Mesendoderm (in vitro differentiated cells): ENCODE measurements at regions not wholly inside any gene's neighbourhood (a gene's known extent, or its start where the extent isn't known, plus 50 kb on each side); places are given as distances from the start of the nearest gene placed in this dataset.

ENCODE experiments used
- DNase-seq: peaks from one replicate; pipeline ENCODE4 v3.0.0; 2013
- H2AK5ac ChIP-seq: 2 replicates; pipeline ENCODE4 v1.6.1; 2013; ENCODE audit warnings: low read length, inconsistent platforms
- H2BK120ac ChIP-seq: 2 replicates; pipeline ENCODE4 v1.6.1; 2013; ENCODE audit warnings: low read depth, mild to moderate bottlenecking, low read length, moderate library complexity, mixed read lengths
- H2BK15ac ChIP-seq: replicated peaks from 2 replicates; pipeline ENCODE4 v1.6.1; 2013; ENCODE audit warnings: low read depth, mild to moderate bottlenecking, moderate library complexity
- H2BK5ac ChIP-seq: 2 replicates; pipeline ENCODE4 v1.6.1; 2013; ENCODE audit warnings: low read length, inconsistent platforms
- H3K18ac ChIP-seq: 2 replicates; pipeline ENCODE4 v1.6.1; 2013; ENCODE audit warnings: mild to moderate bottlenecking, low read length, mixed read lengths
- H3K23ac ChIP-seq: one replicate; pipeline ENCODE4 v1.6.1; 2013; ENCODE audit warnings: low read length
- H3K27ac ChIP-seq: 2 replicates; pipeline ENCODE4 v1.5.1; 2013; ENCODE audit warnings: low read depth, mild to moderate bottlenecking, inconsistent platforms, low read length, moderate library complexity
- H3K27me3 ChIP-seq: 2 replicates; pipeline ENCODE4 v1.6.1; 2013; ENCODE audit warnings: low read length, control low read depth, mild to moderate bottlenecking, inconsistent platforms; ENCODE audit not compliant: insufficient read depth, poor library complexity
- H3K36me3 ChIP-seq: 2 replicates; pipeline ENCODE4 v1.6.1; 2013; ENCODE audit warnings: low read length, inconsistent platforms; ENCODE audit not compliant: control insufficient read depth, insufficient read depth
- H3K4ac ChIP-seq: one replicate; pipeline ENCODE4 v1.6.1; 2013; ENCODE audit warnings: low read depth, mild to moderate bottlenecking, low read length, moderate library complexity
- H3K4me1 ChIP-seq: 2 replicates; pipeline ENCODE4 v1.6.1; 2013; ENCODE audit warnings: low read depth, low read length, inconsistent platforms; ENCODE audit not compliant: control insufficient read depth
- H3K4me2 ChIP-seq: 2 replicates; pipeline ENCODE4 v1.6.1; 2013; ENCODE audit warnings: low read length
- H3K4me3 ChIP-seq: 2 replicates; pipeline ENCODE4 v1.5.1; 2013; ENCODE audit warnings: mild to moderate bottlenecking, low read length
- H3K56ac ChIP-seq: one replicate; pipeline ENCODE4 v1.6.1; 2013; ENCODE audit warnings: low read length
- H3K79me1 ChIP-seq: 2 replicates; pipeline ENCODE4 v1.6.1; 2013; ENCODE audit warnings: low read length, inconsistent platforms
- H3K79me2 ChIP-seq: 2 replicates; pipeline ENCODE4 v1.6.1; 2013; ENCODE audit warnings: mild to moderate bottlenecking, low read length; ENCODE audit not compliant: control insufficient read depth, insufficient read depth
- H3K9ac ChIP-seq: 2 replicates; pipeline ENCODE4 v1.6.1; 2013; ENCODE audit warnings: low read length, inconsistent platforms
- H4K5ac ChIP-seq: one replicate; pipeline ENCODE4 v1.6.1; 2013; ENCODE audit warnings: low read length
- H4K8ac ChIP-seq: one replicate; pipeline ENCODE4 v1.6.1; 2013; ENCODE audit warnings: low read depth, mild to moderate bottlenecking, control low read depth, low read length, moderate library complexity
- WGBS: extraction: QIAGEN DNeasy Blood & Tissue Kit; methylation state at CpG from one replicate; pipeline ENCODE4 v1.1.7; 2013; ENCODE audit warnings: low lambda C conversion rate, missing lambda C conversion rate; ENCODE audit not compliant: insufficient coverage; ENCODE audit errors: extremely low coverage; 5-methylcytosine and 5-hydroxymethylcytosine counted together

GRCh38 chr3:144252896-144253295, 281.3 kb downstream of the DIPK2A start:
- no peak overlapping the region for H3K56ac ChIP-seq
- no CpG with 5 or more reads among the region's 3 CpGs for whole genome bisulfite sequencing
- H2BK5ac ChIP-seq = no peak overlapping the region
- no peak overlapping the region for H2AK5ac ChIP-seq
- H3K79me2 ChIP-seq = no peaks in the 10 kb centered on the region
- no peak overlapping the region for H3K4ac ChIP-seq
- H3K4me3 ChIP-seq = no peak overlapping the region
- no peak for DNase-seq
- H3K79me1 ChIP-seq = no peaks in the 10 kb centered on the region
- H3K4me2 ChIP-seq = no peak overlapping the region
- no peak overlapping the region for H3K27ac ChIP-seq
- no peak overlapping the region for H2BK120ac ChIP-seq
- no peaks in the 10 kb centered on the region for H3K27me3 ChIP-seq
- H4K5ac ChIP-seq = no peak overlapping the region
- no peaks in the 10 kb centered on the region for H3K36me3 ChIP-seq
- no peak overlapping the region for H4K8ac ChIP-seq
- no peak overlapping the region for H3K9ac ChIP-seq
- H3K4me1 ChIP-seq = no peaks in the 10 kb centered on the region
- H3K23ac ChIP-seq = no peak overlapping the region
- H2BK15ac ChIP-seq = no peak overlapping the region
- no peak overlapping the region for H3K18ac ChIP-seq

GRCh38 chr3:144257381-144257780, 285.8 kb downstream of the DIPK2A start:
- Histone ChIP-seq H3K27me3 (no peaks in the 10 kb centered on the region), H3K4me3 (no peak overlapping the region), H2AK5ac (no peak overlapping the region), H3K79me1 (no peaks in the 10 kb centered on the region), H2BK120ac (no peak overlapping the region), H3K56ac (no peak overlapping the region), H3K18ac (no peak overlapping the region), H3K36me3 (no peaks in the 10 kb centered on the region), H3K4ac (no peak overlapping the region), H3K4me2 (no peak overlapping the region), H3K4me1 (no peaks in the 10 kb centered on the region), H3K23ac (no peak overlapping the region), H3K79me2 (no peaks in the 10 kb centered on the region), H4K8ac (no peak overlapping the region), H2BK5ac (no peak overlapping the region), H3K9ac (no peak overlapping the region), H4K5ac (no peak overlapping the region), H3K27ac (no peak overlapping the region), H2BK15ac (no peak overlapping the region)
- DNase-seq = no peak
- no CpG with 5 or more reads among the region's 2 CpGs for WGBS

- no peak overlapping the region for H2BK120ac ChIP-seq
- H3K18ac ChIP-seq = no peak overlapping the region
Observed at GRCh38 chr3:144259267-144259666, 287.6 kb downstream of the DIPK2A start.

GRCh38 chr3:144263706-144264105, 292.1 kb downstream of the DIPK2A start:
- Histone ChIP-seq H3K23ac (no peak overlapping the region), H3K18ac (no peak overlapping the region), H4K5ac (no peak overlapping the region), H3K79me2 (no peaks in the 10 kb centered on the region), H3K27me3 (no peaks in the 10 kb centered on the region), H3K36me3 (no peaks in the 10 kb centered on the region), H3K4ac (no peak overlapping the region), H2BK120ac (no peak overlapping the region), H3K9ac (no peak overlapping the region), H2BK5ac (no peak overlapping the region), H3K4me3 (no peak overlapping the region), H3K56ac (no peak overlapping the region), H2AK5ac (no peak overlapping the region), H3K4me2 (no peak overlapping the region), H4K8ac (no peak overlapping the region), H3K4me1 (no peaks in the 10 kb centered on the region), H3K79me1 (no peaks in the 10 kb centered on the region), H3K27ac (no peak overlapping the region), H2BK15ac (no peak overlapping the region)
- no peak for DNase-seq

More at GRCh38 chr3:144259267-144259666, 287.6 kb downstream of the DIPK2A start:
- no peak overlapping the region for H3K9ac ChIP-seq
- no peak for DNase-seq
- H3K23ac ChIP-seq = no peak overlapping the region
- H4K5ac ChIP-seq = no peak overlapping the region
- no peaks in the 10 kb centered on the region for H3K4me1 ChIP-seq
- no peaks in the 10 kb centered on the region for H3K79me2 ChIP-seq
- WGBS = no CpG with 5 or more reads among the region's 2 CpGs
- H3K79me1 ChIP-seq = no peaks in the 10 kb centered on the region
- H3K27me3 ChIP-seq = no peaks in the 10 kb centered on the region
- H3K4me3 ChIP-seq = no peak overlapping the region
- H3K4me2 ChIP-seq = no peak overlapping the region
- no peak overlapping the region for H3K4ac ChIP-seq
- no peak overlapping the region for H3K27ac ChIP-seq
- no peak overlapping the region for H4K8ac ChIP-seq
- H3K36me3 ChIP-seq = no peaks in the 10 kb centered on the region
- H2BK15ac ChIP-seq = no peak overlapping the region
- no peak overlapping the region for H3K56ac ChIP-seq
- H2BK5ac ChIP-seq = no peak overlapping the region
- no peak overlapping the region for H2AK5ac ChIP-seq

- no peak overlapping the region for H2AK5ac ChIP-seq
- no peak for DNase-seq
- H3K4me1 ChIP-seq = no peaks in the 10 kb centered on the region
- no peak overlapping the region for H3K56ac ChIP-seq
- H3K9ac ChIP-seq = no peak overlapping the region
- WGBS = no CpG with 5 or more reads among the region's 3 CpGs
- no peak overlapping the region for H4K8ac ChIP-seq
- H3K18ac ChIP-seq = no peak overlapping the region
- no peak overlapping the region for H2BK5ac ChIP-seq
- H2BK15ac ChIP-seq = no peak overlapping the region
- H2BK120ac ChIP-seq = no peak overlapping the region
- no peak overlapping the region for H3K4me3 ChIP-seq
- no peaks in the 10 kb centered on the region for H3K79me1 ChIP-seq
- H3K79me2 ChIP-seq = no peaks in the 10 kb centered on the region
- H4K5ac ChIP-seq = no peak overlapping the region
- H3K4me2 ChIP-seq = no peak overlapping the region
- H3K27me3 ChIP-seq = no peaks in the 10 kb centered on the region
- H3K23ac ChIP-seq = no peak overlapping the region
- H3K27ac ChIP-seq = no peak overlapping the region
- H3K36me3 ChIP-seq = no peaks in the 10 kb centered on the region
- no peak overlapping the region for H3K4ac ChIP-seq
Observed at GRCh38 chr3:144264350-144264749, 292.7 kb downstream of the DIPK2A start.

GRCh38 chr3:144264794-144265193, 293.2 kb downstream of the DIPK2A start:
- no peaks in the 10 kb centered on the region for H3K27me3 ChIP-seq
- no peaks in the 10 kb centered on the region for H3K79me2 ChIP-seq
- H4K8ac ChIP-seq = no peak overlapping the region
- no peak overlapping the region for H2BK5ac ChIP-seq
- no peak overlapping the region for H3K18ac ChIP-seq
- H4K5ac ChIP-seq = no peak overlapping the region
- no peak overlapping the region for H3K4me2 ChIP-seq
- H3K4me1 ChIP-seq = no peaks in the 10 kb centered on the region
- no peak overlapping the region for H2BK120ac ChIP-seq
- H3K79me1 ChIP-seq = no peaks in the 10 kb centered on the region
- no peak overlapping the region for H3K9ac ChIP-seq
- no peak for DNase-seq
- H3K4ac ChIP-seq = no peak overlapping the region
- no peak overlapping the region for H3K4me3 ChIP-seq
- no CpG with 5 or more reads among the region's 1 CpG for WGBS
- no peak overlapping the region for H3K23ac ChIP-seq
- H3K36me3 ChIP-seq = no peaks in the 10 kb centered on the region
- no peak overlapping the region for H3K56ac ChIP-seq
- H2AK5ac ChIP-seq = no peak overlapping the region
- H3K27ac ChIP-seq = no peak overlapping the region
- no peak overlapping the region for H2BK15ac ChIP-seq
